Type B pancreatic cell (in vitro differentiated cells): ENCODE measurements at regions not wholly inside any gene's neighbourhood (a gene's known extent, or its start where the extent isn't known, plus 50 kb on each side); places are given as distances from the start of the nearest gene placed in this dataset.

Experiments used
- DNase-seq: peaks from one replicate; pipeline ENCODE4 v3.0.0; 2021; ENCODE audit warnings: mixed read lengths; ENCODE audit not compliant: unreplicated experiment; ENCODE audit errors: extremely low spot score
- H3K27ac Mint-ChIP-seq: 2 replicates; pipeline ENCODE4 v1.8.0; 2021; ENCODE audit warnings: mild to moderate bottlenecking, mixed read lengths
- H3K27me3 Mint-ChIP-seq: 2 replicates; pipeline ENCODE4 v1.8.0; 2021; ENCODE audit warnings: mixed read lengths
- H3K36me3 Mint-ChIP-seq: 2 replicates; pipeline ENCODE4 v1.8.0; 2021; ENCODE audit warnings: mixed read lengths
- H3K4me1 Mint-ChIP-seq: one replicate; pipeline ENCODE4 v1.8.0; 2021; ENCODE audit warnings: mixed read lengths; ENCODE audit not compliant: unreplicated experiment
- H3K4me3 Mint-ChIP-seq: 2 replicates; pipeline ENCODE4 v1.8.0; 2021; ENCODE audit warnings: mild to moderate bottlenecking, mixed read lengths
- H3K9me3 Mint-ChIP-seq: 2 replicates; pipeline ENCODE4 v1.8.0; 2021; ENCODE audit warnings: mixed read lengths
- CTCF ChIP-seq: fragments of 200-600 bp; sonication (generic); conservative IDR thresholded peaks from 2 replicates; pipeline ENCODE4 v1.5.0; 2021; ENCODE audit warnings: antibody characterized with exemption, mild to moderate bottlenecking

GRCh38 chr11:23851216-23851615 lies 645.6 kb upstream of the LUZP2 start:
- Mint-ChIP-seq H3K9me3 (peaks cover 5% of the 10 kb centered on the region), H3K27ac (no peak overlapping the region), H3K27me3 (no peaks in the 10 kb centered on the region), H3K36me3 (no peaks in the 10 kb centered on the region), H3K4me1 (no peaks in the 10 kb centered on the region), H3K4me3 (no peak overlapping the region)
- TF ChIP-seq CTCF, result no peak
- no peak for DNase-seq

GRCh38 chr11:23856654-23857053 lies 640.2 kb upstream of the LUZP2 start:
- Mint-ChIP-seq H3K4me1 (no peaks in the 10 kb centered on the region), H3K27ac (no peak overlapping the region), H3K36me3 (no peaks in the 10 kb centered on the region), H3K4me3 (no peak overlapping the region), H3K9me3 (peaks cover 6% of the 10 kb centered on the region), H3K27me3 (no peaks in the 10 kb centered on the region)
- no peak for TF ChIP-seq CTCF
- DNase-seq, result no peak

GRCh38 chr11:23859087-23859486 lies 637.8 kb upstream of the LUZP2 start:
- no peaks in the 10 kb centered on the region for H3K36me3 Mint-ChIP-seq
- no peak for TF ChIP-seq CTCF
- H3K4me3 Mint-ChIP-seq, result no peak overlapping the region
- H3K27me3 Mint-ChIP-seq, result no peaks in the 10 kb centered on the region
- H3K4me1 Mint-ChIP-seq, result no peaks in the 10 kb centered on the region
- no peak for DNase-seq
- peaks cover 6% of the 10 kb centered on the region for H3K9me3 Mint-ChIP-seq
- no peak overlapping the region for H3K27ac Mint-ChIP-seq

GRCh38 chr11:23861615-23862014 lies 635.2 kb upstream of the LUZP2 start:
- no peaks in the 10 kb centered on the region for H3K36me3 Mint-ChIP-seq
- H3K9me3 Mint-ChIP-seq, result peaks cover 6% of the 10 kb centered on the region
- no peak overlapping the region for H3K27ac Mint-ChIP-seq
- no peak for TF ChIP-seq CTCF
- H3K27me3 Mint-ChIP-seq, result no peaks in the 10 kb centered on the region
- no peak overlapping the region for H3K4me3 Mint-ChIP-seq
- no peak for DNase-seq
- H3K4me1 Mint-ChIP-seq, result no peaks in the 10 kb centered on the region

GRCh38 chr11:23865341-23865975 lies 631.4 kb upstream of the LUZP2 start:
- Mint-ChIP-seq H3K4me1 (peaks cover 10% of the 10 kb centered on the region), H3K27ac (no peak overlapping the region), H3K36me3 (no peaks in the 10 kb centered on the region), H3K27me3 (no peaks in the 10 kb centered on the region), H3K9me3 (peaks cover 9% of the 10 kb centered on the region), H3K4me3 (no peak overlapping the region)
- no peak for TF ChIP-seq CTCF
- no peak for DNase-seq

- TF ChIP-seq CTCF, result no peak
- H3K27me3 Mint-ChIP-seq, result no peaks in the 10 kb centered on the region
- no peaks in the 10 kb centered on the region for H3K36me3 Mint-ChIP-seq
- peaks cover 18% of the 10 kb centered on the region for H3K4me1 Mint-ChIP-seq
- DNase-seq, result no peak
- H3K27ac Mint-ChIP-seq, result no peak overlapping the region
- no peak overlapping the region for H3K4me3 Mint-ChIP-seq
- peaks cover 9% of the 10 kb centered on the region for H3K9me3 Mint-ChIP-seq
Measured at GRCh38 chr11:23866641-23867040, 630.2 kb upstream of the LUZP2 start.
